DMS53 treated with DMSO at 0.1 percent for 48 hours (cell line): ENCODE measurements at regions not wholly inside any gene's neighbourhood (a gene's known extent, or its start where the extent isn't known, plus 50 kb on each side); places are given as distances from the start of the nearest gene placed in this dataset.

Experiments used
- DNase-seq: peaks from one replicate; lab custom pipeline; 2025; ENCODE audit not compliant: unreplicated experiment; lab: John Stamatoyannopoulos, UW

- DNase-seq: no peak
Observed at GRCh38 chr20:12355185-12355584, 437.5 kb downstream of the BTBD3 start.

DNA sequence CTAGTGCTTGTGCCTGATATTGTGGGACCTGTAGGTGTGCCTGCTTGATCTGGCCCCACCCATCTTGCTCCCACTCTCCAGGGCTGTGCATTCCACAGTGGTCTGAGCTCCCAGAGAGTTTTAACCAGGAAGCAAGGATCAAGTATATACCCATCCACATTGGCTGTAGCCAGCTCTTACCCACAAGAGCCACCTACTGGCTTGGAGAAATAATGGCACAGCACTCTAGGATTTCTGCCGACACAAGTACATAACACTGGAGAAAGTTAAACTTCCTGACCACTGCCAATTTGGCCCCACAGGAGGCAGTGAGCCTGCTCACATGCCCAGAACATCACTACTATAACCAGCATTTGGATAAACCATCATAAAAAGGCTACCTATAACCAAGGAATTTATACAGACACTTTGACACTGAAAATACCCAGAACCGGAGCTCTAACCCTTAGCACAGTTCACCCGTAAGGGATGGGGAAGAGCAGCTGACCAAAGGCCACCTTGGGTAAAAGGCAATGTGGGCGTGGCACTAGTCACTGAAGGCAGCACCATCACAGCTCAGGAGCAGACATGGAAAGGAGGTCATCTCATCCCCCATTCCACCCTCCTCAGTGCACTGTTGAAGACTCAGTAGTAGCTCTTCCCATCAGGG lies 440.4 kb downstream of the BTBD3 start:
- peak; percentile 6 for DNase-seq

GRCh38 chr20:12358655-12359009 lies 440.9 kb downstream of the BTBD3 start:
- DNase-seq: no peak

DNA sequence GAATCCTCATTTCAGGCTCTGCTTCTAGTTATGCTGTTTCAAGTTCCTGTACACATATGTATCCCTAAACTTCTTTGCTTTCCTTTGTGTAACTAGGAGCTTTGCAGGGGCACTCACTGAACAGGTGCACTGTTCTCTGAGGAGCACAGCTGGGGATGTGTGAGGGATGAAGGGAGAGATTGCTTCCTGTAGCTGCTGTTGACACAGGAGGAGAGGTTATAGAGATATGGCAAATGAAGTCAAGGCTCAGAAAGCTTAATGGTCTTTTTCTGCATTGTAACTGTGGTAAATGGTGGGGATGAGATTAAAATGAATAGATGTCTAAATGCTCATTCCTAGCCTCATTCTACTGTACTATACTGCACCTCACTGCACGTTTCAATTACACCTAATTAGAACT lies 454.3 kb downstream of the BTBD3 start:
- peak; percentile 85 for DNase-seq

GRCh38 chr20:12372557-12372956 lies 454.9 kb downstream of the BTBD3 start:
- DNase-seq: peak; percentile 83

- no peak for DNase-seq
Observed at GRCh38 chr20:12375967-12376366, 458.3 kb downstream of the BTBD3 start.

DNA sequence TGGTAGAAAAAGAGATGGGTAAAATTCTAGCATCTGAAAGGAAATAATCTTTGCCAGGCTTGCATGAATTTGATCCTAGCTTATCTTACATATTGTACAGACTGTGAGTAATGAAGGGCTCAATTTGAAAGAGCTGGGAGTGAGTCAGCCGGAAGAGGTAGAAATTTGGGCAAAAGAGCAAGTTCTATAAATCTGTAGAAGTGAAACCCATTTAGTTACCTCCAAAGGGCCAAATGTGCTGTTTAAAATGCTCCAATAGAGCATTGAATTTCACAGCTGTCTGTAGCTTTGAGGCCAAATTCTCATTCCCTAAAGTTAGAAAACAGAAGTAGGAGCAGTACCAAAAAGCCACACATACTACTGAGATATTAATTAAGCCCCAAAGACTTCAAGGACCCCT lies 466.1 kb downstream of the BTBD3 start:
- no peak for DNase-seq

DNA sequence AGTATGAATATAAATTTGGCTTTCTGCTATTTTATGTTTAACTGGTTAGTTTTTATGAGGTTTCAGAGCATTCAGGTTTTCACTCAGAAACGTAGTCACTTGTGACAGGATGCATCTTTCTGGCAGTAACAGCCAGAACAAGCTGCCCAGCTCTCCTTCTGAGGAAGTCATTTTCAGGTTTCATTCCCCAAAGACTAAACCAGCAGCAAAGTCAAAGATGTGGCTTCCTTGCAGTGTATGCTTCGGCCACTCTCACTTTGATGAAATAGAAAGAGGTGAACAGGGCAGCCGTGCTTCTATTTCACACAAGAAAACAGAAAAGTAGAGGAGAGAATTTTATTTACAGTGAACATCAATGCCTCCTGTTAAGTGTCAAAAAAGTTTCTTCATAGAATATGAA lies 469.1 kb downstream of the BTBD3 start:
- DNase-seq: no peak

DNA sequence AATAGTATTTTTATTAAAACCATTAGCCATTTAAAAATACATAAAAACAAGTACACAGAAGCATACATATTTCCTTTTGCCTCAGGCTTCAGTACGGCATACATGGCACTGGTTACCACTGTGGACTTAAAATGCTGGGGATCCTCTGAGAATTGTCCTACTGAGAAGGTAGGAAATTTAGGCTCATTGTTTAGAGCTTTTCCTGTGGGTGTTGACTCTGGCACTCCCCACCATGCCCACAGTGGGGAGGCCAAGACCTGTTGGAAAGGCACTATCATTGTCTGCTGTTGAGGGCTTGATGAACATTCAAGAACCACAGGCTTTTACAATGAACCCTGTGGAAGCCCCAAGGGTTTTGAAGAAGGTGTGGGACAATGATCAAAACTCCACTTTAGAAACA lies 473.4 kb downstream of the BTBD3 start:
- no peak for DNase-seq

DNA sequence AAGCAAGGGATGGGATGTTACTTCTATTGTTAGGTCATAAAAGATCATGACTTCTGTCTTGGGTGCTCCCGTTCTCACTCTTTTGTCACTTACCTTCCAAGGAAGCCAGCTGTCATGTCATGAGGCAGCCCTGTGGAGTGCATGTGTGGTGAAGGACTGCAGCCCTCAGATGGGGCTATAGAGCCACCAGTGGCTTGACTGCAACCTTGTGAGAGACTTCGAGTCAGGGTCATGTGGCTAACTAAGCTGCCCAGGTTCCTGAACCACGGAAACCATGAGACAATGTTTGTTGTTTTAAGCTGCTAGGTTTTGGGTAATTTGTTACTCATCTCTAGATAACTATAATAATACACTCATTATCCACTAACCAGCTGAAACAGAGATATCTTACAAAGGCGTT lies 477.1 kb downstream of the BTBD3 start:
- DNase-seq: no peak

DNA sequence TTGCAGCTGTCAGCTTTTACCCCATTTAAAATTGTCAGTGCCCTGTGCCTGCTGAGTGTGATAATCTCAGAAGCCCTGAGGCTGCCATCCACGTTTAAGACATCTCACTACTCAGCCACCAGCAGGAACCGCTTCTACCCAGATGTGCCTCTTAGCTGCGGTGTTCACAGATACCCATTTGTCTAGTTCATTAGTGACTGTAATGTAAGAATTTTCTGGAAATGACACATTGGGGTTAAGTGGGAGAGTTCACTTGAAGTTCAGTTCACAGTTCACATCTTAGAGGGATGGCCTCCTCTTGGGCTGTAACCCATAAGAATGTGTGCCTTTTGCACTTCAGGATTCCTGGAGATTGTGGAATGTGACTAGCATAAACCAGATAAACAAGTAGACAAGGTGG lies 477.7 kb downstream of the BTBD3 start:
- DNase-seq: no peak

DNA sequence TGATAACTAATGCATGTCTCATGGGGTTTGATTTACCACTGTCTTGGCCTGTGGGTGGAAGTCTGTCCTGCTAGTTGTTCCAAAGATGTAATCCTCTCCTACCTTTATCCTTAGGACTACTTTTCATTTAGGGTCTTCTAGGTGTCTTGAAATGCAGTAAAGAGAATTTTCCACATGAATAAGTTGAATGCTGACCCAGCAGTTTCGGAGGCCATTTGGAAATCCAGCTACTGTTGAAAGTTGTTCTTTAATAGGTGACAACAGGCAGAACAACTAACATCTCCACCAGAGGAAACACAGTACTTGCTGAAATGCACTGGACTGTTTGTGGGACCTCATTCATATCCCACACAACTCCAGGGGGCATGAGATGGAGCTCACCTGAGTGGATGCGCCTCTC lies 478.1 kb downstream of the BTBD3 start:
- DNase-seq: no peak

GRCh38 chr20:12399110-12399836 lies 481.6 kb downstream of the BTBD3 start:
- DNase-seq: no peak

DNA sequence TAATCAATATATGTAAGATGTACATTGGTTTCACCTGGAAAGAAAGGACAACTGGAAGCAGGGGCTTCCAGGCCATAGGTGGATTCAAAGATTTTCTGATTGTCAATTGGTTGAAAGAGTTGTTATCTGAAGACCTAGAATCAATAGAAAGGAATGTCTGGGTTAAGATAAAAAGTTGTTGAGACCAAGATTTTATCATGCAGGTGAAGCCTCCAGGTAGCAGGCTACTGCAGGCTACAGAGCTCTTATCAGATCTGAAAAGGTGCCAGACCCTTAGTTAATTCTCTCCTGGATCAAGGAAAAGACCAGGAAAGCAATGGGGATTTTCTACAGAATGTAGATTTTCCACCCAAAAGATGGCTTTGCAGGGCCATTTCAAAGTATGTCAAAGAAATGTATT lies 487.2 kb downstream of the BTBD3 start:
- DNase-seq: no peak

DNA sequence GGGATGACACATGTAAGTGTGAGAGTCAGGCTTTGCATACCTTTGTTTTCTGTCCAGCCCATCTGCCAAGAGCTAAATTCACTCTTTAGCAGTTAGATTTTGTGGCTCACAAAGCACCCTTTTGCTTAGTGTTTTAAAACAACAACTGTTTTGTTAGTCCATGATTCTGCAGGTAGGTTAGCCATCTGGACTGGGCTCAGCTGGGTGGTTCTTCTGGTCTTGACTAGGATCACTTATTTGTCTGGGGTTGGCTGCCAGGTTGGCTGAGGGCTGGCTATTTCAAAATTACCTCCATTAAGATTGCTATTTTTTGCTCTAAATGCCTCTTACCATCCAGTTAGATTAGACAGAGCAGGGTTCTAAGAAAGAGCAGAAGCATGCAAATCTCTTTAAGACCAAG lies 489.3 kb downstream of the BTBD3 start:
- no peak for DNase-seq

GRCh38 chr20:12409501-12409900 lies 491.8 kb downstream of the BTBD3 start:
- DNase-seq: peak; percentile 9

- no peak for DNase-seq
Observed at GRCh38 chr20:12410783-12411182, 493.1 kb downstream of the BTBD3 start.

DNA sequence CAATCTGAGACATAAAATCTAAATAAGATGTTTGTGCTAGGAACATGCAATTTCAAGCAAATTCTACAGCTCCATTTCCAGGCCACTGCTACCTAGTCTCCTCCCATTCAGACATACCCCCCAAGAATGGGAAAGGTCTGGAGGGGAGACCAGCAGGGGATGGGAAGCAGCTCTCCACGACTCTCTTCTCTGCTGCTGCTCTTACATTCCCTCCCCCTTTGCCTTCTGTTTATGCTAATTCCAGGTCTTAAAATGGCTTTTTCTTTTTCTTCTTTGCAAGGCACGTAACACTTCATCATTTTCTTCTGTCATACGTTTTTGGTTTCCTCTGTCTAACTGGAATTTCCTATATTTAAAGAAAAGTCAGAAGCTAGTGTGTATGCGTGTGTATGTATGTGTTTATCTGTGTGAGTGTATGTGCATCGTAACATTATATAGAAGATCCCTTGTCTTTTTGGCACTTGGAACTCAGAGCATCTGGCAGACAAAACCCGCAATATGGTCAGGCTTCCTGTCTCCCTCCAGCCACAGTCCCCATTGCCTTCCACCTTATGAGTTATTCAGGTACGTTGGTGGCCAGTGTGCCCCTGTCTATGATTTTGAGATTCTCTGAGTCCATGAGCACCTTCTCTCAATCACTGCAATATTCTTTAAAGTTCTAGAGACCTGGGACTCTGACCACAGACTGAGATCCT lies 493.7 kb downstream of the BTBD3 start:
- no peak for DNase-seq

DNA sequence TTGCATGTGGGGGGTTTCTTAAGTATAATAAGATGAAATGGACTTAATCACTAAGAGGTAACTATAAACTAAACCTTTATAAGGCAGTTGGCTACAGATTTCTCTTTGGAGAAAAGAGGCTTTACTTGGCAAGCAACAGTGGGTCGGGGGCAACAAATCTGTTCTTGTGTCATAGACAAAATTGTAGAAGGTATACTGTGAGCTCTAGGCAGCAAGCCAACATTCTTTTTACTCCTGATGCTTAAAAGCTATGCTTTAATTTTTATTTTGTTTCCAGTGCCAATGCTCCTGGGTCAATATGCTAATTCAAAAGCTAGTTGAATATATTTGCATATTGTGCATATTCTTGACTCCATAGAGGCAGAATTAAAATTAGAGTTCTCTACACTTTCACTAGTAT lies 495.4 kb downstream of the BTBD3 start:
- DNase-seq: no peak

GRCh38 chr20:12414446-12415274 lies 497.0 kb downstream of the BTBD3 start:
- DNase-seq: no peak

DNA sequence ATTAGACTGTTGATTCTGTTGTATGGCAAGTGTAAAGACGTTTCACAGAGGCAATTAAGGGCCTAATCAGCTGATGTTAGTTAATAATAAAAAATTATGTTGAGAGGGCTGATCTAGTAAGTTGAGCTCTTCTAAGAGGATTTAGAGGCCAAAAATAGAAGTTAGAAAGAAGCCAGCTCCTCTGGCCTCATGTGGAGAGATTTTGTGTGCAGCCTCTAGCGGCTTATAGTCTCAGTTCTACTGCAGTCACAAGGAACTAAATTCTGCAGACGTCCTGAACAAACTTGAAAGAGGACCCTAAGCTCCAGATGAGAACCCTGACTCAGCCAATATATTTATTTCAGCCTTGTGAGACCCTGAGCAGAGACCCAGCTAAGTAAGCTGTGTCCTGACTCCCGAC lies 498.6 kb downstream of the BTBD3 start:
- DNase-seq: no peak

DNA sequence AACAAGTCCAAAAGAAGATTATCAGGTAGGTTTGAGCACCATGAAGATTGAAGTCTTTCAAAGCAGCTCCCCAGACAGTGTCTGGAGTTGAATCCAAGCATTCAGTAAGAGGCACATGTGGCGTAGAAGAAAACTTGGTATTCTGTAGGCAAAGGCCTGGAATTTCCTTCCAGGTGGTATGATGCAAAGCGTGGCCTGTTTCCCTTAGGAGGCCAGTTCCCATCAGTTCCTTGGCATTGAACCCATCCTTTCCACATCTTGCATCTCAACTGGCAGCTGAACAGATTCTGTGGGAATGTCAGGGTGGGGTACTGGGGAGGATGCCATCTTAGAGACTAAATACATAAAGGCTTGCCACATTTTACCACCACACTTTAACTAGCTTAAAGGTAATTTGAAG lies 516.0 kb downstream of the BTBD3 start:
- DNase-seq: no peak
